ENCODE measurements at regions not wholly inside any gene's neighbourhood (a gene's known extent, or its start where the extent isn't known, plus 50 kb on each side); places are given as distances from the start of the nearest gene placed in this dataset.

GRCh38 chr4:24443200-24443599, 141.2 kb downstream of the DHX15 start:
- POLR2A ChIA-PET, result no interaction called here
- Mint-ChIP-seq H3K27ac (ENCODE audit: low read depth, unreplicated experiment) (no peak overlapping the region), H3K9me3 (ENCODE audit: unreplicated experiment) (no peaks in the 10 kb centered on the region), H3K4me3 (ENCODE audit: unreplicated experiment) (no peak overlapping the region), H3K27me3 (ENCODE audit: insufficient read depth, unreplicated experiment) (no peaks in the 10 kb centered on the region), H3K4me1 (ENCODE audit: insufficient read depth, unreplicated experiment) (no peaks in the 10 kb centered on the region), H3K36me3 (ENCODE audit: insufficient read depth, unreplicated experiment) (no peaks in the 10 kb centered on the region)
- BruUV-seq (replicated peaks), result no TSS peak
- no peak for DNase-seq (ENCODE audit: unreplicated experiment)
- CTCF ChIA-PET, result interaction anchor here (0.6 to 1.0 kb wide), 2 partner anchors 11 to 15 kb away, joined by 3 to 4 read pairs; no protein-coding TSS in a partner anchor
- intact Hi-C loops (cut with micrococcal nuclease), result no loop called here
- no peak for TF ChIP-seq CTCF (IDR thresholded peaks at IDR 0.05; ENCODE audit: unreplicated experiment)

- no peak for TF ChIP-seq CTCF (IDR thresholded peaks at IDR 0.05; ENCODE audit: unreplicated experiment)
- intact Hi-C loops (cut with micrococcal nuclease), result no loop called here
- H3K4me3 Mint-ChIP-seq (ENCODE audit: unreplicated experiment), result no peak overlapping the region
- no peak overlapping the region for H3K27ac Mint-ChIP-seq (ENCODE audit: low read depth, unreplicated experiment)
- POLR2A ChIA-PET, result no interaction called here
- no peaks in the 10 kb centered on the region for H3K36me3 Mint-ChIP-seq (ENCODE audit: insufficient read depth, unreplicated experiment)
- DNase-seq (ENCODE audit: unreplicated experiment), result no peak
- no TSS peak for BruUV-seq (replicated peaks)
- CTCF ChIA-PET, result no interaction called here
- no peaks in the 10 kb centered on the region for H3K9me3 Mint-ChIP-seq (ENCODE audit: unreplicated experiment)
- no peaks in the 10 kb centered on the region for H3K27me3 Mint-ChIP-seq (ENCODE audit: insufficient read depth, unreplicated experiment)
- H3K4me1 Mint-ChIP-seq (ENCODE audit: insufficient read depth, unreplicated experiment), result no peaks in the 10 kb centered on the region
Measured at GRCh38 chr4:24440765-24441164, 143.6 kb downstream of the DHX15 start.

- no peak for DNase-seq (ENCODE audit: unreplicated experiment)
- no TSS peak for BruUV-seq (replicated peaks)
- intact Hi-C loops (cut with micrococcal nuclease), result no loop called here
- Mint-ChIP-seq H3K27ac (ENCODE audit: low read depth, unreplicated experiment) (no peak overlapping the region), H3K36me3 (ENCODE audit: insufficient read depth, unreplicated experiment) (peaks cover 4% of the 10 kb centered on the region), H3K9me3 (ENCODE audit: unreplicated experiment) (no peaks in the 10 kb centered on the region), H3K27me3 (ENCODE audit: insufficient read depth, unreplicated experiment) (no peaks in the 10 kb centered on the region), H3K4me3 (ENCODE audit: unreplicated experiment) (no peak overlapping the region), H3K4me1 (ENCODE audit: insufficient read depth, unreplicated experiment) (no peaks in the 10 kb centered on the region)
- ChIA-PET POLR2A (interaction anchor here (1.2 kb wide), 1 partner anchor 8 kb away, joined by 3 read pairs; no protein-coding TSS in a partner anchor), CTCF (no interaction called here)
- TF ChIP-seq CTCF (IDR thresholded peaks at IDR 0.05; ENCODE audit: unreplicated experiment), result no peak
Measured at GRCh38 chr4:24434241-24434640, 150.1 kb downstream of the DHX15 start.

GRCh38 chr4:24433515-24434214, 150.7 kb downstream of the DHX15 start:
- intact Hi-C loops (cut with micrococcal nuclease), result no loop called here
- no TSS peak for BruUV-seq (replicated peaks)
- H3K4me1 Mint-ChIP-seq (ENCODE audit: insufficient read depth, unreplicated experiment), result no peaks in the 10 kb centered on the region
- ChIA-PET CTCF (interaction anchor here (1.5 kb wide), 1 partner anchor 9 kb away, joined by 4 read pairs; no protein-coding TSS in a partner anchor), POLR2A (interaction anchor here (1.2 kb wide), 1 partner anchor 8 kb away, joined by 3 read pairs; no protein-coding TSS in a partner anchor)
- H3K27ac Mint-ChIP-seq (ENCODE audit: low read depth, unreplicated experiment), result no peak overlapping the region
- H3K9me3 Mint-ChIP-seq (ENCODE audit: unreplicated experiment), result no peaks in the 10 kb centered on the region
- no peak for TF ChIP-seq CTCF (IDR thresholded peaks at IDR 0.05; ENCODE audit: unreplicated experiment)
- no peak for DNase-seq (ENCODE audit: unreplicated experiment)
- no peak overlapping the region for H3K4me3 Mint-ChIP-seq (ENCODE audit: unreplicated experiment)
- peaks cover 6% of the 10 kb centered on the region for H3K36me3 Mint-ChIP-seq (ENCODE audit: insufficient read depth, unreplicated experiment)
- no peaks in the 10 kb centered on the region for H3K27me3 Mint-ChIP-seq (ENCODE audit: insufficient read depth, unreplicated experiment)
